Mesendoderm (in vitro differentiated cells): ENCODE measurements at regions not wholly inside any gene's neighbourhood (a gene's known extent, or its start where the extent isn't known, plus 50 kb on each side); places are given as distances from the start of the nearest gene placed in this dataset.

ENCODE experiments used
- DNase-seq: peaks from one replicate; pipeline ENCODE4 v3.0.0; 2013
- H2AK5ac ChIP-seq: 2 replicates; pipeline ENCODE4 v1.6.1; 2013; ENCODE audit warnings: low read length, inconsistent platforms
- H2BK120ac ChIP-seq: 2 replicates; pipeline ENCODE4 v1.6.1; 2013; ENCODE audit warnings: low read depth, mild to moderate bottlenecking, low read length, moderate library complexity, mixed read lengths
- H2BK15ac ChIP-seq: replicated peaks from 2 replicates; pipeline ENCODE4 v1.6.1; 2013; ENCODE audit warnings: low read depth, mild to moderate bottlenecking, moderate library complexity
- H2BK5ac ChIP-seq: 2 replicates; pipeline ENCODE4 v1.6.1; 2013; ENCODE audit warnings: low read length, inconsistent platforms
- H3K18ac ChIP-seq: 2 replicates; pipeline ENCODE4 v1.6.1; 2013; ENCODE audit warnings: mild to moderate bottlenecking, low read length, mixed read lengths
- H3K23ac ChIP-seq: one replicate; pipeline ENCODE4 v1.6.1; 2013; ENCODE audit warnings: low read length
- H3K27ac ChIP-seq: 2 replicates; pipeline ENCODE4 v1.5.1; 2013; ENCODE audit warnings: low read depth, mild to moderate bottlenecking, inconsistent platforms, low read length, moderate library complexity
- H3K27me3 ChIP-seq: 2 replicates; pipeline ENCODE4 v1.6.1; 2013; ENCODE audit warnings: low read length, control low read depth, mild to moderate bottlenecking, inconsistent platforms; ENCODE audit not compliant: insufficient read depth, poor library complexity
- H3K36me3 ChIP-seq: 2 replicates; pipeline ENCODE4 v1.6.1; 2013; ENCODE audit warnings: low read length, inconsistent platforms; ENCODE audit not compliant: control insufficient read depth, insufficient read depth
- H3K4ac ChIP-seq: one replicate; pipeline ENCODE4 v1.6.1; 2013; ENCODE audit warnings: low read depth, mild to moderate bottlenecking, low read length, moderate library complexity
- H3K4me1 ChIP-seq: 2 replicates; pipeline ENCODE4 v1.6.1; 2013; ENCODE audit warnings: low read depth, low read length, inconsistent platforms; ENCODE audit not compliant: control insufficient read depth
- H3K4me2 ChIP-seq: 2 replicates; pipeline ENCODE4 v1.6.1; 2013; ENCODE audit warnings: low read length
- H3K4me3 ChIP-seq: 2 replicates; pipeline ENCODE4 v1.5.1; 2013; ENCODE audit warnings: mild to moderate bottlenecking, low read length
- H3K56ac ChIP-seq: one replicate; pipeline ENCODE4 v1.6.1; 2013; ENCODE audit warnings: low read length
- H3K79me1 ChIP-seq: 2 replicates; pipeline ENCODE4 v1.6.1; 2013; ENCODE audit warnings: low read length, inconsistent platforms
- H3K79me2 ChIP-seq: 2 replicates; pipeline ENCODE4 v1.6.1; 2013; ENCODE audit warnings: mild to moderate bottlenecking, low read length; ENCODE audit not compliant: control insufficient read depth, insufficient read depth
- H3K9ac ChIP-seq: 2 replicates; pipeline ENCODE4 v1.6.1; 2013; ENCODE audit warnings: low read length, inconsistent platforms
- H4K5ac ChIP-seq: one replicate; pipeline ENCODE4 v1.6.1; 2013; ENCODE audit warnings: low read length
- H4K8ac ChIP-seq: one replicate; pipeline ENCODE4 v1.6.1; 2013; ENCODE audit warnings: low read depth, mild to moderate bottlenecking, control low read depth, low read length, moderate library complexity
- WGBS: extraction: QIAGEN DNeasy Blood & Tissue Kit; methylation state at CpG from one replicate; pipeline ENCODE4 v1.1.7; 2013; ENCODE audit warnings: low lambda C conversion rate, missing lambda C conversion rate; ENCODE audit not compliant: insufficient coverage; ENCODE audit errors: extremely low coverage; 5-methylcytosine and 5-hydroxymethylcytosine counted together

- Histone ChIP-seq H3K56ac (no peak overlapping the region), H3K79me1 (no peaks in the 10 kb centered on the region), H4K5ac (no peak overlapping the region), H4K8ac (no peak overlapping the region), H3K4ac (no peak overlapping the region), H3K27me3 (no peaks in the 10 kb centered on the region), H3K79me2 (no peaks in the 10 kb centered on the region), H2AK5ac (no peak overlapping the region), H3K4me1 (no peaks in the 10 kb centered on the region), H3K4me3 (no peak overlapping the region), H3K23ac (no peak overlapping the region), H3K27ac (no peak overlapping the region), H2BK15ac (peak overlapping the region; percentile 36), H3K18ac (no peak overlapping the region), H2BK120ac (no peak overlapping the region), H2BK5ac (no peak overlapping the region), H3K9ac (no peak overlapping the region), H3K4me2 (no peak overlapping the region), H3K36me3 (no peaks in the 10 kb centered on the region)
- no peak for DNase-seq
These were observed 687.0 kb upstream of the ADGRL2 start for GRCh38 chr1:81113688-81114087.

DNA sequence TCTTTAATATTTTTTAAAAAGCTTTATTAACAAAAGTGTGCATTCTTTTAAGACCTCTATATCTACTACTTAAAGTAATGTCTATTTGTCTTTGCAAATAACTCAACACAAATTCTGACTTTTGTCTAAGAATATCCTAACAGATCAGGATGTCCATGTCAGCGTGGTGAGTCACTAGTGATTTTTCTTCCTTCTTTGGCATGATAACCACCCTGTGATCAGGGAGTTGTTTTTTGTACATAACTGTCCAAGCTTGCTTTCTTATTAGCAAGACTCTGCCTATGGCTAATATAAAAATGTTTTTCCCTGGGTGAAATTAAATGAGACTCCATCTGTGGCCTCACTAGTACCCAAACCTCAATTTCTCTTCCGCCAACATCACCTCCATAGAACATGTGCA is 688.9 kb upstream of the ADGRL2 start:
- Histone ChIP-seq H3K56ac (no peak overlapping the region), H4K8ac (no peak overlapping the region), H3K9ac (no peak overlapping the region), H3K4me2 (no peak overlapping the region), H3K36me3 (no peaks in the 10 kb centered on the region), H2AK5ac (no peak overlapping the region), H3K4me1 (no peaks in the 10 kb centered on the region), H2BK15ac (peak overlapping the region; percentile 85), H3K79me2 (no peaks in the 10 kb centered on the region), H2BK120ac (no peak overlapping the region), H3K4ac (no peak overlapping the region), H3K18ac (no peak overlapping the region), H3K23ac (no peak overlapping the region), H3K4me3 (no peak overlapping the region), H4K5ac (no peak overlapping the region), H3K27me3 (no peaks in the 10 kb centered on the region), H3K79me1 (no peaks in the 10 kb centered on the region), H3K27ac (no peak overlapping the region), H2BK5ac (no peak overlapping the region)
- no CpG with 5 or more reads among the region's 2 CpGs for WGBS
- DNase-seq: no peak

GRCh38 chr1:81109038-81109437 is 691.7 kb upstream of the ADGRL2 start:
- Histone ChIP-seq H3K4me3 (no peak overlapping the region), H2AK5ac (no peak overlapping the region), H4K8ac (no peak overlapping the region), H2BK120ac (no peak overlapping the region), H3K27me3 (no peaks in the 10 kb centered on the region), H2BK15ac (no peak overlapping the region), H3K79me2 (no peaks in the 10 kb centered on the region), H3K56ac (no peak overlapping the region), H3K4me2 (no peak overlapping the region), H3K18ac (no peak overlapping the region), H3K4me1 (no peaks in the 10 kb centered on the region), H3K36me3 (no peaks in the 10 kb centered on the region), H3K9ac (no peak overlapping the region), H3K79me1 (no peaks in the 10 kb centered on the region), H4K5ac (no peak overlapping the region), H3K4ac (no peak overlapping the region), H3K23ac (no peak overlapping the region), H3K27ac (no peak overlapping the region), H2BK5ac (no peak overlapping the region)
- WGBS: no CpG with 5 or more reads among the region's 4 CpGs
- DNase-seq: no peak

DNA sequence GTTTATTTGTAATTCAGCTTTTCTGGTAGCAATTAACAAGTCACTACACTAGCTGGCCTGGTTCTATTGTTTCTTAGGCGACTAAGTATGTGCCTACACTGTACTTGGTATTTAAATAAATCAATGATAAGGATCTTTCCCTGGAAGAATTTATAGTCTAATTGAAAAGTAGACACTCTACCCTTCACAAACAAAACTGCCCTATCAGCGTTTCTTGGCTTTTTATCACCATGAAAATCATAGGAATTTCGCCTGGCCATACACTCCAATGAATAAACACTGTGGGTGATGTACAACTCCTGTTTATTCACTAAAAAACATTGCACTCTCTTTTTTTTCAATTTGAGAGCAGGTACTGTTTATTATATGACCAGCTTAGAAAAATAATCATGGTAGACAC is 702.9 kb upstream of the ADGRL2 start:
- no CpG with 5 or more reads among the region's 3 CpGs for WGBS
- H3K36me3 ChIP-seq: no peaks in the 10 kb centered on the region
- H3K4ac ChIP-seq: no peak overlapping the region
- H3K4me1 ChIP-seq: no peaks in the 10 kb centered on the region
- no peaks in the 10 kb centered on the region for H3K79me2 ChIP-seq
- H2AK5ac ChIP-seq: no peak overlapping the region
- no peak overlapping the region for H3K4me3 ChIP-seq
- no peak overlapping the region for H4K5ac ChIP-seq
- no peak overlapping the region for H3K56ac ChIP-seq
- no peak overlapping the region for H4K8ac ChIP-seq
- DNase-seq: no peak
- H2BK15ac ChIP-seq: no peak overlapping the region
- no peak overlapping the region for H3K27ac ChIP-seq
- no peaks in the 10 kb centered on the region for H3K27me3 ChIP-seq
- no peak overlapping the region for H2BK5ac ChIP-seq
- H3K79me1 ChIP-seq: no peaks in the 10 kb centered on the region
- no peak overlapping the region for H3K18ac ChIP-seq
- no peak overlapping the region for H3K23ac ChIP-seq
- no peak overlapping the region for H3K9ac ChIP-seq
- H3K4me2 ChIP-seq: no peak overlapping the region
- H2BK120ac ChIP-seq: no peak overlapping the region

DNA sequence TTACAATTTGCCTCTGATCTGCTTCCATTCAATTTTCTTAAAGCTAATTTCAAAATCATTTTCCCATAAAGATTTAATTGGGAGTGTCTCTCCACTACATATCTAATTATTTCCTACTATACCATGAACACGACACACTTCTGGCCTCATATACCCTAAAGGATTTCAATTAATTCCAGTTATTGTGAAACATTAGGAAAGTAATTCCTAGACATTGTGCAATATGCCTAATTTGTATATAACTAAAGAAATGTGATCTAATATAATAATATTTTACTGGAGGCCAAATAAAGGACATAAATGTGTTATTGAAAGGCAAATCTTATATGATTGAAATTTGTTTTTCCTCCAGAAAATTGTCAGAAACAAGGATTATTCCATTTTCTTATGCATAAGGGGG is 727.2 kb upstream of the ADGRL2 start:
- no peak overlapping the region for H4K5ac ChIP-seq
- no peak overlapping the region for H3K4me3 ChIP-seq
- H2BK15ac ChIP-seq: no peak overlapping the region
- H3K4me2 ChIP-seq: no peak overlapping the region
- no peak overlapping the region for H3K18ac ChIP-seq
- H3K27me3 ChIP-seq: no peaks in the 10 kb centered on the region
- H3K9ac ChIP-seq: no peak overlapping the region
- no peaks in the 10 kb centered on the region for H3K36me3 ChIP-seq
- H4K8ac ChIP-seq: no peak overlapping the region
- no peak overlapping the region for H3K56ac ChIP-seq
- H2BK5ac ChIP-seq: no peak overlapping the region
- no peak overlapping the region for H2BK120ac ChIP-seq
- H3K79me2 ChIP-seq: no peaks in the 10 kb centered on the region
- H3K79me1 ChIP-seq: no peaks in the 10 kb centered on the region
- no CpG with 5 or more reads among the region's 1 CpG for whole genome bisulfite sequencing
- H2AK5ac ChIP-seq: no peak overlapping the region
- no peak overlapping the region for H3K4ac ChIP-seq
- H3K4me1 ChIP-seq: no peaks in the 10 kb centered on the region
- H3K23ac ChIP-seq: no peak overlapping the region
- H3K27ac ChIP-seq: no peak overlapping the region
- DNase-seq: no peak

DNA sequence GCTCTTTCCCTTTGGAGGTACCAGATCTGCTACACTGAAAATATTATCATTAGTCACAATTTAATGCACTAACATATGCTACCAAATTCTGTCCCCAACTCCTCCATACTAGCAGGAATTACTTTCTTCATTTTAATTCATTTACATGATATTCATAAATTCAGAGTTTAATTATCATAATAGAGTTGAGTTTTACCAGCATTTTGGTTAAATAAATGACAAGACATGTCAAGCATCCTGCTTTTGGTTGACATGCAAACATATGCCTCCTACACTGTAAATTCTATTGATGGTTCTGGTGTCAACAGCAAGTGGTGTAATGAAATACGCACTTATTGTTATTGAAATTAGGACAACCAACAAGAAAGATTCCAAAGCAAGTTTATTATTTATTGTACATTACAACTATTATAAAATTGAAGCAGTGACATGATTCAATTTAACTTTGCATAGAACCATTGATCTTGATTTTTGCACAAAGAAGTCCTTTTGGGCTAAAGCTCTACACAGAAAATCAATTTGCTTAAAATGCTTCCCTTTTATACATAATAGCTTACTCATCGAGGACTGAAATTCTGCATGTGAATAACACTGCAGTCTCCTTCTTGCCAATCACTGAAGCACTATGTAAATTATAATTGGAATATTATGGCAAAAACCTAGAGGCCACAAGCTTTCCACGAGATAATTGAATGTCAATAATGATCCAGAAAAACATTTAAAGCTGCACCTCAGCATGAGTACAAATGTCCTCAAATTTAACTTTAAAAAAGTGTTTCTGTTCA is 728.6 kb upstream of the ADGRL2 start:
- Histone ChIP-seq H2BK5ac (no peak overlapping the region), H2BK120ac (no peak overlapping the region), H4K8ac (no peak overlapping the region), H3K4me2 (no peak overlapping the region), H3K79me2 (no peaks in the 10 kb centered on the region), H3K23ac (no peak overlapping the region), H3K36me3 (no peaks in the 10 kb centered on the region), H3K18ac (no peak overlapping the region), H3K9ac (no peak overlapping the region), H3K27ac (no peak overlapping the region), H3K4me1 (no peaks in the 10 kb centered on the region), H2BK15ac (no peak overlapping the region), H3K4ac (no peak overlapping the region), H2AK5ac (no peak overlapping the region), H3K27me3 (no peaks in the 10 kb centered on the region), H4K5ac (no peak overlapping the region), H3K79me1 (no peaks in the 10 kb centered on the region), H3K4me3 (no peak overlapping the region), H3K56ac (no peak overlapping the region)
- DNase-seq: no peak
- no CpG with 5 or more reads among the region's 3 CpGs for WGBS
